ENCODE measurements at regions not wholly inside any gene's neighbourhood (a gene's known extent, or its start where the extent isn't known, plus 50 kb on each side); places are given as distances from the start of the nearest gene placed in this dataset.

DNA sequence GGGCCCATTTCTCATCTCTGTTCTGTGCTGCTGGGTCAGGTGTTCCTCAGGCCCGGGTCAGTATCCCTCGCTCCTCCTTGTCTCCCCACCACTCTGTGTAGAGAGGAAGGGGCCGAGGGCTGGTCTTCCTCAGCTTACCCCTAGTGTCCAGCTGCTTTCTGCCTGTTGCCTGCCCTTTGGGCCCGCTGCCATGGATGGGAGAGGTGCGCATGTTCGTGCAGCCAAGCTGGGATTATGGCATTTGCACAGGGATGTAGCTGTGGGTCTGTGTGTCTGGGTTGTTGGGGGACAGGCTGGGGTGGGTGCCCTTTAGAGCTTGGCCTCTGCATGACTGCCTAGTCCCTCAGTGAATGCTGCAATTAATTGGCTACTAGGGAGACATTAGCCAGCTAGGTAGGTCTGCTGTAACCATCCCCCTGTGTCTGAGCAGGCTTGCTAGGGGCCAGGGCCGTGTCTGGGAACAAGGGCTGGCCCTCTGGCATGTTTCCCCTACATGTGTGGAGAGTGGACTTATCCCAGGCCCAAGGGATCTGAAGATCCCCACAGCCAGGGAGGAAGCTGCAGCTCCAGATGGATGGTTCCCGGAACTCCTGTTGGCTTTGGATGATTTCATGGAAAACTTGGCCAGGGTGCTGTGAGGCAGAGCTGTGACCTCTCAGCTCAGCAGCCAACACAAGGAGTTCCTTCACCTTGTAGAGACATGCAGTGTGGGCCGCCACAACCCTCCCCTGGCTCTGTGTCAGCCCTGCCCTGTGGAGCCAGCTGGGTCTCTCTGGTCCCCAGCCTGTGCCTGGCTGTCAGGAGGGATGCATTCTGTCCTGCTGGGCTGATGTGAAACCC, 161.9 kb downstream of the MACROH2A1 start:
- no peak for FAIRE-seq
- no peak for DNase-seq (ENCODE audit: extremely low spot score, insufficient read length, low read depth)

DNA sequence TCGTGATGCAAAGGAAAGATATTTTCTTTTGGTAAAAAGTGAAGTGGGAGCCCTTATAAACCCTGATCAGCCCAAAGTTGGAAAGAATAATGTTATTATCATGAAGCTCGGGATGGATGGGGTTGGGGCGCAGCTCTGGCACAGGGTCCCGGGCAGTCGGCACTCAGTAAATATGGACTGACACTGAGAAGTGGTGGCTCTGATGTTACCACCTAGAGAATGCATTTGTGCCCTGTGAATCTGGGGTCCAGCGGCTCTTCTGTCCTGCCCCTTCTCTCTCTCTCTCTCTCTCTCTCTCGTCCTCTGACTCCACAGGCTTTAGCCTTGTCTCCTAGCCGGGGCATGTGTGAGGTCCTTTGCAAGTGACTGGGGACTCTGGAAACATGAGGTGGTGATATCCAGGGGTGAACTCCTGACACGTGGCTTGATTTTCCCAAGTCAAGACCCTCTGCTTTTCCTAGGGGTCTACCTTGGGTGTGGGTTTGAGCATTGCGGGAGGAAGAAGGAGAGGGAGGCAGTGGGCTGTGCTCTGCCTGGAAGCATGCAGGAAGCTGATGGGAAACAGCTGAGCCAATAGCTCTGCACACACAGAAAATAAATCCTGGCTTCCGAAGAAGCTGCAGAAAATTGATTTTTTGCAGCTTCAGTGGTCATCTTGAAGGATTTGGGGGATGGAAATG, 162.7 kb downstream of the MACROH2A1 start:
- no peak for FAIRE-seq
- DNase-seq (ENCODE audit: extremely low spot score, insufficient read length, low read depth) = no peak

DNA sequence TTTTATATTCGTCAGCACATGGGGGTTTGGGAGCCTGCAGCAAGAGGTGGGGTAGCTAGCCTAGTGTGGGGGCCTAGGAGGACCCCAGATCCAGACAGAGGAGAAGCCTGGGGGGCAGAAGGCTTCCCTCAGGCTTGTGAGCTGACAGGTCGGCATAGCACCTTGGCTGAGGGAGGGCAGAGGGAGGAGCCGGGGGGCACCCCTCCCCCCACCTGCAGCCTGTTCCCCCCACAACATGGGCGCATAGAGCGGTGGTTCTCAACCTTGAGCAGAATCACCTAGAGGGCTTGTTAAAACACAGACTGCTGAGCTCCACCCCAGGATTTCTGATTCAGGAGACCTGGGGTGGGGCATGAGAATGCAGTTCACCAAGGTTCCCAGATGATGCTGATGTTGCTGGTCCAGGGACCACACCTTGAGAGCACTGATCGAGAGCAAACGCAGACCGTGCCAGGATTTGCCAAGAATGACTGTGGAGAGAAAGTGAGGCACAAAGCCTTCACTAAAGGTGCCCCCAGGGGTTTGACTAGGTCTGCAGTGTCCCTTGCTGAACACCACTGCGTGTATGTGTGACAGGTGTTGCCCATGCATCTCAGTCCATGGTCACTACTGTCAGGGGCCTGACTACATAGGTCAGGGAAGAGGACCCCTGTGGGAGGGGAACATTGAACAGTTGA, 163.3 kb downstream of the MACROH2A1 start:
- FAIRE-seq = no peak

DNA sequence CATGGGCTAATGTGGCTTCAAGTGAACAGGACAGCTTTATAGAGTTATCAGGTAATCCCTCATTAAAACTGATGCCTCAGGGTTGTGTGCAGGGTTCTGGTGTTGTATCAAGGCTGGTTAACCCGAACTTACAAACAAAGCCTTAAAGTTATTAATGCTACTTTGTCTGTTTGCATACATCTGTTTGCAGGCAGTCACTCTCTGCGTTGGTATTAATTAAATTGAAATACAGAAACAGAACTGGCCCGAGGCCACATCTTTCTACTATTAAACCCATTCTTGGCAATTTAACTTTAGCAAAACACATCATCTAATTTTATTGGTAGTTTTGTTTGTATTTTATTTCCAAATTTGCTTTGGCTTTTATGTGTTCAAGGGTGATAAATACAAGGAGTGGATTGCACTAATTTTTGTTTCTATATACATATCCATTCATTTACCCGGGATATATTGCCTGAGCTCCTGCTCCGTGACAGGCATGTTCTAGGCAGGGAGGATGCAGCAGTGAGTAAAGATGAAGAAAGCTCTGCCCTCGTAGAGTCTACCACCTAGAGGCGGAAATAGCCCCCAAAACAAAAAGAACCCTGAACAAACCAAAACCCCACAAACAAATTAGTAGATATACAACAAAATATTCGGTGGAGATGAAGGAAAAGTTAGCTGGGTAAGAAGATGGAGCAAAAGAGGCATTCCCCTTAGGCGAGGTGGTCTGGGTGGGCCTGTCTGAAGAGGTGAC, 164.2 kb downstream of the MACROH2A1 start:
- DNase-seq (ENCODE audit: extremely low spot score, insufficient read length, low read depth) = no peak
- no peak for FAIRE-seq

More for the DNA sequence above, 163.3 kb downstream of the MACROH2A1 start:
- DNase-seq (ENCODE audit: extremely low spot score, insufficient read length, low read depth) = no peak

DNA sequence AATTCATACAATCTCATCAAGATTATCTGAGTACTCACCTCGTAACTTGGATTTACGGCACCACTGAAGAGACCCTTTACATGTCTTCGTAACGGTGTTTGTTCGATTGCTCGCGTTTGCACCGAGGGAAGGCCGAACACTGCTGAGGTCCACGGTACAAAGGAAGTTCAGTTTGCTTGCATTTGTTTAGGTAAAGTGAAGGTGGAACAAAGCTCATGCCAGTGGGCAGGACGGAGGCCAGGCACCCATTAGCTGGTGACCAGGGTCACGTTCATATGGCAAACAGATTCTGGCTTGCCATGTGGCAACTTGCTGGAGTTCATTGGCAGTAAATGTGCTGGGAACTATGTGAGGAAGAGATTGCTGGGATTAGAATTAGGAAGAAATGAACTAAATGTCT, 164.8 kb downstream of the MACROH2A1 start:
- no peak for FAIRE-seq
- DNase-seq (ENCODE audit: extremely low spot score, insufficient read length, low read depth) = no peak

DNA sequence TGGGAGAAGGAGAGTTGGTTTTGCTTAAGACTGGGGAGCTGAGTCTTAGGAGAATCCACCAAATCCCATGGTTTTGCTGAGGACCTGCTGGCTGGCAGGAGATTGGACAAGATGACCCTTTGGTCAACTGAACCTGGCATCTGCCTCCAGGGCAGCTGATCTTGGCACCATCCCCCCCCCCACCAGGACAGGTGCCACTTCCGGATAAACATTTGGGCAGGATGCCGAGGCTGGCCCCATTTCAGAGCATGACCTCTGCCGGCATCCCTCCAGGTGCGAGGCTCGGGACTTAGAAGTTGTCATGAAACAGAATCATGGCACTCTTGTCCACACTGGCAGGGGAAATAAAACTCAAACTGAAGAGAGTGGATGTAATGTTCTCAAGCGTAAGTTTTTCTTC, 165.6 kb downstream of the MACROH2A1 start:
- DNase-seq (ENCODE audit: extremely low spot score, insufficient read length, low read depth) = no peak
- FAIRE-seq = no peak

DNA sequence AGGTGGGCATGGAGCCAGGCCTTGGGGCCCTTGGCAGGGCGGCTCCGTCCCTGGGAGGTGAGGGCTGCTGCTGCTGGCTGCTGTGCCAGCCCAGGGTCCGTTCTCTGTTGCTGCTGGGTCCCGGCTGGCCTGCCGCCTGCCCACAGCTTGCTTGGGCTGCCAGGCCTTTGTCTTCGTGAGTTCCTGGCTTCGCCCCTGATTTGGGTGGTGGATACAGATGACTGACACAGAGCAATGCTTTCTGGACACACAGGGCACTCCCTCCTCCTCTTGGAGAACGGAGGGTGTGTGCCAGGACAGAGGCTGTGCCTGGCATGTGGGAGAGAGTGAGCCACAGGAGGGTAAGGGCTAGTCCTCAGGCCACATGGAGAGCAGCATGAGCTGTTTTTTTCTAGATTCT, 166.1 kb downstream of the MACROH2A1 start:
- FAIRE-seq (no peak), DNase-seq (ENCODE audit: extremely low spot score, insufficient read length, low read depth) (no peak)

DNA sequence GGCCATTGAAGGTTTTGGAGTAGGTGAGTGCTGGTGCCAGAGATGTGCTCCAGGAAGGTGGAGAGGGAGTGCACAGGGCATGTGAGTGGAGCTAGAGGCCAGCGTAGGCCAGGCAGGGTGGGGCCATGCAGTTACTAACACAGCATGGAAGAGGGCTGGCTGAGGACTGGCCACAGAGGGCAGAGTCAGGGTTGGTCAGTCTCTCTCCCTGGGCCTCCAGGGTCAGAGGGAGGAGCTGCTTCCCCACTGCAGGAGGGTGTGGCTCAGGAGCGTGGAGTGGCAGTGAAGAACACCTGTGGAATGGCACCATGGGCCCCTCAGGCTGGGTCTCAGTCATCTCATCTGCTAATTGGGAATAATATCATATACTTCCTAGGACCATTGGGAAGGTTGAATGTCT, 167.7 kb downstream of the MACROH2A1 start:
- DNase-seq (ENCODE audit: extremely low spot score, insufficient read length, low read depth) = no peak
- FAIRE-seq = no peak

DNA sequence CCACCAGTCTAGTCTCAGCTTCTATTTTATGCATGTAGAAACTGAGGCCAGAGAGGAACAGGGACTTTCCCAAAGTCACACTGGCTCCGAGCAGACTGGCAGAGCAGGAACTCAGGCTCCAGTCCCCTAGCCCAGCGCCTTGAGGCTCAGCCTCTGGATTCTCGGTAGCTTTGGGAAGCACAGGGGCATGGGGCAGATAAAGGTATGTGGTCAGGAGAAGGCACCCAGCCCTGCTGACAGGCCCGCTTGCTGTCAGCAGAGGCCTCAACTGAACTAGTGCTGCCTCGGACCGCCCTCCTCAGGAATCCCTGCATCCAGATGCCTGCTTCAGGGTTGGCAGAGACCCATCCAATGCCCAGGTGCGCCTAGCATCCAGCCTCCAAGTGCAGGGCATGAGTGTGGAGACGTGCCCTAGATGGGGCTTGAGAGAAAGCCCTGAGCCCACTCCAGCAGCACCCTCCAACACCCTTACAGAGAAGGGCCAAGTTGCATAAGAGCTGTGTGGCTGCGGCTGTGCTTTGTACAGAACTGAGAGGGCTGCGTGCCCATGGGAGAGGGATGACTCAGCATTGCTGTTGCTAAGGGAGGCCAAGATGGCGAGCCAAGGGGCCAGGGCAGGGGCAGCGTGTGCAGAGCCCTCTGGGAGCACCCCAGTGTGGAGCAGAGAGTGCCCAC, 168.6 kb downstream of the MACROH2A1 start:
- DNase-seq (ENCODE audit: extremely low spot score, insufficient read length, low read depth) (no peak), FAIRE-seq (no peak)

DNA sequence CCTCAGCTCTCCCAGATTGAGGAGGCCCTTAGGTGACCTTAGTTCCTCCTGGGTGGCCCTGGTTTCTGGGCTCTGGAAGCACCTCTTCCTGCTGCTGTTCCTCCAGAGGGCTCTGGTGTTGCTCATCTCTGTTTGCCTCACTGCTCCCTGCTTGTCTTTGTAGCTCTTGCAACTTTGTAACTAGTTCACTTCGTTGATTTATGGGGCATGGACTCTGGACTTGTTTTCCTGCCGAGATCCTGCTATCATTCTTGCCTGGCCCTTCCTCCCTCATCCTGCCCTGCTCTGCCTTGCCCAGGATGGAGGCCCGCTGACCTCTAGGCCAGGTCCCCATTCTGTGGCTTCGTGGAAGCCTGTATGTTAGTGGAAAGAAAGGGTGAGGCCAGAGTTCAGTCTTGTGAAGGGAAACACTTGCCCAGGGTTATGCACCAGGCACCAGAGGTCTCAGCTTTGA, 169.3 kb downstream of the MACROH2A1 start:
- FAIRE-seq (no peak), DNase-seq (ENCODE audit: extremely low spot score, insufficient read length, low read depth) (no peak)

DNA sequence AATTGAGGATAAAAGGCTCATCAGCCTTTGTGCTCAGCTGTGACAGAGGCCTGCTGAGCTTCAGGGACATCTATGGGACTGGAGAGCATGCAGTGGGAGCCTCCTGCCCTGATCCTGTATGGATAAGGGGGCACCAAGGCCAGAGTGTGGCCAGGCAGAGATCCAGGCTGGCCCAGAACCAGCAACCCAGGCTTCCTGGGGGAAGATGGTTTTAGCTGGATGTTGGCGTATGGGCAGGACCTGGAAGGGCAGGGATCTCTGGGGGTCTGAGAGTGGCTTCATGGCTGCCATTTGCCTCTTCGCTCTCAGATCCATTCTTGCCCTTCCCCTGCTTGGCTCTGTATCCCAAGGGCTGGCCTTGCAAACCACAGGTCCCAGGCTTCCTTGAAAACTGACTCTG, 169.9 kb downstream of the MACROH2A1 start:
- FAIRE-seq = no peak

DNA sequence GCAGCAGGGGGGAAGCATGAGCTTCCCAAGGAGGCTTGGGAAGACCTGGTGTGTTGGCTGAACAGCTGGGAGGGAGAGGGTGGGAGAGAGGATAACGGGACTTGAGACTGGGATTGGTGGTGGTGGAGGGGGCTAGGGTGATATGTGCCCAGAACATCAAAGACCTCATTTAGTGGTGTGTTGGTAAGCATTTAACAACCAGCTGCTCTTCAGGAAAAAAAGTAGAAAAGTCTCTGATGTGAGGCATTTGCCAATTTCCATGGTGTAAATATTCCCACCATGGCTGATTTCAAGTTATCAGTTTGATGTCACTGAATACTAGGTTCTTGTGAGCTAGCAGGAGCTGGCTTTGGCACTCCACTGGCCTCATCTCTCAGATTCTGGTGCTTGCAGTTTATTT, 170.8 kb downstream of the MACROH2A1 start:
- no peak for DNase-seq (ENCODE audit: extremely low spot score, insufficient read length, low read depth)
- no peak for FAIRE-seq

More for the DNA sequence above, 169.9 kb downstream of the MACROH2A1 start:
- no peak for DNase-seq (ENCODE audit: extremely low spot score, insufficient read length, low read depth)

DNA sequence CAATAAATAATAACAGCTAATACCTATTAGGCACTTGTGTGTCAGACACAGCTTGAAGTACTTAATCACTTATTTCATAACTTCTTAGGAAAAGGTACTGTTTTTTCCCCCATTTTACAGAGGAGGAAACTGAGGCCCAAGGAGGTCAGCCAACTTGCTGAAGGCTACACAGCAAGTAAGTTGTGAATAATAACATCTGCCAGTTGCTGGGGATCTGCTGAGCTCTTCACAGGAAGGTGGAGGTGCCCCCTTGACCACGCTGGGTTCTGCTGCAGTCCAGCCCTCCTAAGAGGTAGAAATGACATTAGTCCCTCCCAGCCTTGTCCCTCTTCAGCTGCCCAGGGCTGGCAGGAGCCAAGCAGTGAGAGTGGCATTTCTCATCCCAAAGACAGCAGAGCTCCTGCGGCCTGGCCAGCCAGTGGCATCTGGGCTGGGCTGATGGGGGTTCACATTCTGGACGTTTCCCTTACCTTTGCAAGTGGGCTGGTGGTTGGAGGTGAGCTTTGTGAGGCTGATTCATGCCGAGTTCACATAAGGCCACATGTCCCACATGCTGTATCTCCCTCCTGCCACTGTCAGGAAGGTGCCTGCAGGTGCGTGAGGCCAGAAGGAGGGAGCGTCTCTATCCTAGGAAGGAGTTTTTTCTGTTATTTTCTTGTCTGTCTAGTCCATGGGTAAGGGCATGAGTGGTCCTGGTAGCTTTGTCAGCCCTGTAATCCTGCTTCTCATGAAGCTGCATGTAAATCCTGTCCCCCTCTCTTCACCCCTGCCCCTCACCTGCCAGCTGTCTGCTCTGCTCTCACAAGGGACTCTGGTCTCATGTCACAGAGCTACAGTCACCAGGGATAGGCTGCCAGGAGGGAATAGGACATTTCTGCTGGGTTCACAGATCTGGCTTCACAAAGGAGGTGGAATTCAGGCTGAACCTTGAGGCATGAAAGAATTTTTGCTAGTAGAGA, 171.7 kb downstream of the MACROH2A1 start:
- DNase-seq (ENCODE audit: extremely low spot score, insufficient read length, low read depth) = no peak
- FAIRE-seq = no peak

DNA sequence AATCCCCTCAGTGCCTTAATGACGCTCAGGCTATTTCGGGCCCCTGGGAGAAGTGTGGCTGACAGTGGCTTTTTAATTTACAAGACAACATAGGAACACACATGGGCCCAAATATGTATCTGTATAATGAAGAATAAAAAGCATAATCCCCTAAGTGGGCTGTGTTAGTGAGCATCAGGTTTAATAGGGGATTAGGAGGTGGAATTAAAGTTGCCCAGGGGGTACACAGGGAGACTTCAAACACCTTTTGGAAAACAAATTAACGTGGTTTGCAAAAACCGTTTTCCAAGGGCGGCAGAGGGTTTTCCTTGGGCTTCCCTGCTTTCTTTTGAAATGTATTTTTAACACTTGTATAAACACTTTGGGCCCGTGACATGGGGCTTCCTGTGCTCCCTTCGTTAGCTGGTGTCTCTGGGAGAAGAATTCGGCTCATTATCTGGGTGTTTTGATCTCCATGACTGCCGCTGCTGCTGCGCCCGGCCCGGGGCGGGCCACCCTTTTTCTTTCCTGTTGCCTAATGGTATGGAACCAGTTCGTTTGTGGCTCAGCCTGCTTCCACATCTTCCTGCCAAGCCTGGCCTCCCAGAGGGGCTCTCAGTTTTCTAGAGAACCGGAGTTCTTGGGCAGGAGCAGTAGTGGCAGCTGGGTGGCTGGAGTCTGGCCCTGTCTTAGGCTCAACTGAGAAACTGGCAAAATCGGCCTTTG, 173.0 kb downstream of the MACROH2A1 start:
- FAIRE-seq = no peak
- no peak for DNase-seq (ENCODE audit: extremely low spot score, insufficient read length, low read depth)

DNA sequence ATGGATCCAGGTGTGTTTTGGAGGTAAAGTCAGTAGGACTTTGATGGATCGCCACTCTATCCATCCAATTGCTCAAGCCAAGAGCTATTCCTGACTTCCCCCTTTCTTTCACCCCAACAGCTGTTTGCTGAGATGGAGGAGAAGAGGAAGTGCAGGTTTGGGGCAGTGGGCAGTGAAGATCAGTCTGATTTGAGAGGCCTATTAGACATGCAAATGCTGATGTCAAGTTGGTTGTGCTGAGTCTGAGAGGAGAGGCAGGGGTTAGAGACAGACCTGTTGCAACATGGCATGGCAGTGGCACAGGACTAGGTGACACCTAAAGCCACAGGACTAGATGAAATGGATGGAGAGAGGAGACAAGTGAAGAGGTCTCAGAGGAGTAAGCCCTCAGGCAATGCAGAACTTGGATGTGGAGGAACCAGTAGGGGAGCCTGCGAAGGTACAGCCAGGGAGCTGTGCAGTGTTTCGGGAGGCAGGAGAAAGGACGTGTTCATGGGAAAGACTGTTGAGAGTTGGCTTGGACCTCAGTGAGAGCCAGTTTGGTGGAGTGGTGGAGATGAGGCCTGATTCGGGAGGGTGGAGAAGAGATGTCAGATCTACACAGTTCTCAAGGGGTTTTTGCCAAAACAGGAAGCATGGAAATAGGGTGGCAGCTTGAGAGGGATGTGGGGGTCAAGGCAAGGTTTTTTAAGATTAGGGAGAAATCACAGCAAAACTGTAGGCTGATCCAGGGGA, 175.0 kb downstream of the MACROH2A1 start:
- no peak for FAIRE-seq

DNA sequence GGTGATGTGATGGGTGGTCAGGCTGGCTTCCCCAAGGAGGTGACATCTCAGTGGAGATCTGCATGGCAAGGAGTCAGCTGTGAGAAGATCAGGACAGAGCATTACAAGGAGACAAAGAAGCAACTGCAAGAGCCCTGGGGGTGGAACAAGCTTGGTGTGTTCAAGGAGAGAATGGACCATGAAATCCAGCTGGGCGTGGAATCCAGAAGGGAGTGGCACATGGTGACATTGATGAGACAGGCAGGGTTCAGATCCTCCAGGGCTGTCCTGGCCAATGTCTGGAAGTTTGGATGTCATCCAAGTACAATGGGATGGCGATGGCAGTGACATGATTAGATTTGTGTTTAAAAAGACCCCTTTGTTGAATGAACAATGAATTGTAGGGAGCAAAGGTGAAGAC, 175.6 kb downstream of the MACROH2A1 start:
- DNase-seq (ENCODE audit: extremely low spot score, insufficient read length, low read depth) (no peak), FAIRE-seq (no peak)

More for the DNA sequence above, 175.0 kb downstream of the MACROH2A1 start:
- no peak for DNase-seq (ENCODE audit: extremely low spot score, insufficient read length, low read depth)

DNA sequence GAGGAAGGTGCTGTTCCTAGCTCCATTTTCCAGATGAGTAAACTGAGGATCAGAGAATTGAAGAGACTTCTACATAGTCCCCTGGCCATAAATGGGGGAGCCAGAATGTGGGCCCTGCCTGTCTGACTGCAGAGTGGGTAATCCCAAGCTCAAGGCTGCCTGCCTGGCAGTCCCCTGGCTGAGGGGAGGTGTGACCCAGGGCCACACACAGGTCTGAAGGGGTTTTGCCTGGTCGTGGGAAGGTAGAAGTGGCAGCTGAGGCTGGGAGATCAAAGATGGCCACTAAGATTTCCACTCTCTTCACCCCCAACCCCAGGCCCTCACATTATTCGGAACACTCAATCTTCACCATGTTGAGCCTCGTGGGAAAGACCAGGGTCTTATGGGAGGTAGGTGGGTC, 176.3 kb downstream of the MACROH2A1 start:
- DNase-seq (ENCODE audit: extremely low spot score, insufficient read length, low read depth) = no peak
- no peak for FAIRE-seq

Measured in GM18507 (cell line).